ENCODE measurements at regions not wholly inside any gene's neighbourhood (a gene's known extent, or its start where the extent isn't known, plus 50 kb on each side); places are given as distances from the start of the nearest gene placed in this dataset.

DNA sequence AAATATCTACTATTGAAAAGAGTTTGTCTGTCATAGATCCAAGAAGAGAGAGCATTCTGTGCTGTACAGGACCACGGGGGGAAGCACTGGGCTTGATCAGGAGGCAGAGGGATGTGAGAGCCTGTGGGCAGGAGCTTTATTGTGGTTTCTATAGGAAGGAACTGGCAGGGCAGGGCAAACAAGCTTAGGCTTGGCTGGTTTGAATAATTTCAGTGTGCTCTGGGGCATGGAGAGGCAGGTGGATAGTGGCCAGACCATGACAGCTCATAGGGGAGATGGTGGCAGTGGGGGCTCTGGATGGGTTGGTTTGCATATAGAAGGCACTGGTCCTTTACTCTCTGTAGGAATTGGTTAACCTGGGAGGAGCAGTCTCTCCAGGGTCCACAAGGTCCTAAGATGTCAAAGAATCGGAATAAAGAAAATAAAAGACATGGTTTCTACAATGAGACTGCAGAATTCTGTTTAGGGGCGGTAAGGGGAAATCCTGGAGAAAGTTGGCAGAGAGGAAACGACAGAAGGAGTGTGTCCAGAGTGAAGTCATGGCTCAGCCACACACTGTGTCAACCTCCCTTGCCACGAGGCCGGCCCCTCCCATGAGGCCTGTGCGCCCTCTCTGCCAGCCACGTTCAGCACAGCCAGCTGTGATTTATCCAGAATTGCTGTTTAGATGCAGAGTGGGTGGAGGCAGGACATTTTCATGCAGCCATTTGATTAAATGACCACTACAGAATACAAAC lies 81.7 kb upstream of the PGBD5 start:
- TF ChIP-seq GATA2 (IDR thresholded peaks at IDR 0.05; ENCODE audit: low read depth, low read length) (no peak), GATA3 (IDR thresholded peaks at IDR 0.05; ENCODE audit: low read depth, low read length) (no peak)

All from SH-SY5Y (cell line).